ENCODE measurements at regions not wholly inside any gene's neighbourhood (a gene's known extent, or its start where the extent isn't known, plus 50 kb on each side); places are given as distances from the start of the nearest gene placed in this dataset.

DNA sequence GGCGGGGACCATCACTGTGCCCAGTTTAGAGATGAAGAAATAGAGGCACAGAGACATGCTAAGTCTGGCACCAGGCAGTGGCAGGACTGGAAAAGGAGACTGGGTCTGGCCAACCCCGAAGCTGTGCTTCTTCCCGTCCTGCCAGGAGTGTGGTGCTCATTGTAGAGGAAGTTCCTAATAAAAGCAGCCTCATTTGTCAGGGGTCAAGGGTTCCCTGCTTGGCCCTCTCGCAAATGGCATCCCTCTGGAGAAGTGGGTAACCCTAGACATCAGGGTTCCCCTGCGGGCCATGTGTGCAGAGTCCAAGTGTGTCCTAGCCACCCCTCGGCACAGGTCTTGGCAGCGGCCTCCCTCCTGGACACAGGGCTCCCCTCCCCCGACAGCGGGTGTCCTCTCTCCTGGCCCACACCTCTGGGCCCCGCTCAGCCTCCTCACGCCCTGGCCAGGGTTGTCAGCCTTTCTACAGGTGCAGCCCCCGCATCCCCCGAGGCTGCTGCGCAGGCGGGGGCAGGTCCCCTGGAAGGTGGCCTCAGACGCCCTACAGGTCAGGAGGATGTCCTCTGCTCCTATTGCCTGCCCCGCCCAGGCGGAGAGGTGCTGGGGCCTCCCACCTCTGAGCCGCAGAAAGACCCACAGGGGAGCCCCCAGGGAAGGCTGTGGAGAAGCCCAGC is 61.8 kb upstream of the PRR20G start:
- no peak for DNase-seq (ENCODE audit: low spot score)

DNA sequence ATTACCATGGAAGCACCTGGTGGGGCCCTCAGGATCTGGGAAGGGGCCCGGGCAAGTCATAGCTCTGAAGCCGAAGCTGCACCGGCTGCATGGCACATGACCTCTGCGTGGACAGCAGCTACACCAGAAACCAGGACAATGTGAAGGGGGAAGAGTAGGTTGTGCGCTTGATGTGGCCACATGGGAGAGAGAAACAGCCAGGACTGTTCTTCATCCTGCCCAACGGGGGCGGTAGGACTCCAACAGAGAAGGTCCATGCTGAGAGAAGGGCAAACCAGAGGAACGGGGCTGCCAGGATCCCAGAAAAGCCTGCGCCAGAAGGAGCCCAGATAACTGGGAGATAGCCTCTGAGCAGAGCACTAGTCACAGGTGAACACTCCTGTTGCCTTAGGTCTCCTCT is 54.9 kb upstream of the PRR20G start:
- no peak for DNase-seq (ENCODE audit: low spot score)

DNA sequence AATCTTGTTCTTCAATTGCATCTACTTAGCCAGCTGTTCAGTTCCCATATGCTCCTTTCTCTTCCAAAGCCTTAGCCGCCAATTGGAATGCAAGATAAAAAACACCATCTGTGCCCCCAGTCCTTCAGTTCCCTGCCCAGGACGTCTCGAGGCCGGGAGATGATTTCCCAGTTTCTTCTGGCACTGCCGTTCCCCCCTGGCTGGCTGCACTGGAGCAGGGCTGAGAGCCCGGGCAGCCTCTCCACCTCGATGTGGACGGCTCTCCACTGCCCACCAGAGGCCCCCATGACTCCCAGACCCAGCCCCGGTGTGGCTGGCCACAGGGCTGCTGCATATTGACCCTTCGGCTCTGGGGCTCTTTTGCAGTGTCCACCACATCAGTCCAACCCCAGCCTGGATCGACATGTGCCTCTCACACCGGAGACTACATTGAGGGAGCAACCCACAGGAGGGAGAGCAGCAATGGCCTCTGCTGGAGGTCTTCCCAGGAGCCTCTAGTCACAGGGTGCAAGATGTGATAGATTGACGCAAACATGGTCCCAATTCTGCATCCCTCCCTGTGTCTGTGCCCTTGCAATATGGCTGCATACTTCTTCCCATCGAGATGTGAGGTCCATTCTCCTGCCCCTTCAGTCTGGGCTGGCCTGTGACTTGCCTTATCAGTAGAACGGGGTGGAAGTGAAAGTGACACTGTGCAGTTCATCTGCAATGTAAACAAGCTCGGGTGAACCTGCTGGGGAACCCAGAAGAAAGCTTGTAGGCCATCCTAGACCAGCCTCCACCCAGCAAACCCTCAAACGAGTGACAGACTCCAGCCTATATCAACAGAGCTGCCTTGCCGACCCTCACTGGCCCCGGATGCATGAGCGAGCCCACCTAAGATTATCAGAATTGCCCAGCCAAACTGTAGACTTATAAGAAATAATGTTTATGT is 52.3 kb upstream of the PRR20G start:
- DNase-seq (ENCODE audit: low spot score), result no peak

DNA sequence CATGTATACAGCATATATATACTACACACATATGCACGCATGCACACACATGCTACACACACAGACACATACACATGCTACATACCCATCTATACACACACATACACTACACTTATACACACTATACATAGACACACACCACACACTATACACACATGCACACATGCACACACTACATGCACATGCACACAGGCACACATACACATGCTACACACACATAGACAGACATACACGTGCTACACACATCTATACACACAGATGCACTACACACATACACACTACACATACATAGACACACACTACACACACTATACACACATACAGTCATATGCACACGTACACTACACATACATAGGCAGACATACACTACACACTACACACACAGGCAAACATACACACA is 51.2 kb upstream of the PRR20G start:
- no peak for DNase-seq (ENCODE audit: low spot score)

DNA sequence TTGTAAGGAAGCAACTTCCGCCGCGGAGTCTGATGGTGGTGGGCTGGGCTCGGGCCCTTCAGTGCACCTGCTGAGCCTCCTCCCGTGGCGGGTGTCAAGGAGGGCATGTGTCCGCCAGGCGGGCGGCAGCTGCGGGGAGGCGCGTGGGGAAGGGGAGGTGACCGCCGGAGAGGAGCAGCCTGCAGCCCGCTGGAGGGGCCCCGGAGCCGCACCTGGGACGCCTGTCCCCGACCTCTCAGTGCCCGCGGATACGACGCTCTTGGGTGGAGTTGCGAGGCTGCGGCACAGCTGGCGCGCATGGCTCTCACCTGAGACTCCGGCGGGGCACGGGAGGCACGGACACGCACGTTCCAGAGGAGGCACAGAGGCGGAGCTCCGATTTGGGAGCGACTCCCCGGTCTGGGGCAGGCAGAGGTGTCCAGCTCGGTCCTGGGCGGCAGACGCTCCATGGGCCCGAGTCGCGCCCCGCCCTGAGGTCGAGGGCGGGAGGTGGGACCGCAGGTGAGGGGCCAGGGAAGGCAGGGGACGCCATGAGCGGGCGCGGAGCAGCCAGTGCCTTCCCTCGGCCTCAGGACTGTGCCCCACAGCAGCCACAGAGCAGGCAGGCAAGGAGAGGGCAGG is 50.2 kb upstream of the PRR20G start:
- no peak for DNase-seq (ENCODE audit: low spot score)

Data from RKO (cell line).